Activated naive CD4-positive, alpha-beta T cell treated with anti-CD3 and anti-CD28 coated beads for 36 hours (primary cell): ENCODE measurements at regions not wholly inside any gene's neighbourhood (a gene's known extent, or its start where the extent isn't known, plus 50 kb on each side); places are given as distances from the start of the nearest gene placed in this dataset.
"Not testable (repeated sequence)": the region's sequence is repeated elsewhere in the genome, so short reads cannot be mapped to it uniquely, and the experiment has no call there.

Experiments
- CTCF ChIA-PET: fragments of 350-600 bp; sonication (Branson Sonifier 250); formaldehyde crosslinking; loops from one replicate; lab custom pipeline; 2021; ENCODE audit warnings: antibody characterized with exemption; lab: Charles Lee
- DNase-seq: peaks from one replicate; pipeline ENCODE4 v3.0.0-alpha.2; 2020
- H3K27ac Mint-ChIP-seq: one replicate; pipeline ENCODE4 v1.8.0; 2021; ENCODE audit warnings: mild to moderate bottlenecking, mixed read lengths
- H3K27me3 Mint-ChIP-seq: one replicate; pipeline ENCODE4 v1.8.0; 2021; ENCODE audit warnings: low read depth, mixed read lengths
- H3K36me3 Mint-ChIP-seq: one replicate; pipeline ENCODE4 v1.8.0; 2021; ENCODE audit warnings: low read depth, mixed read lengths
- H3K4me1 Mint-ChIP-seq: one replicate; pipeline ENCODE4 v1.8.0; 2021; ENCODE audit warnings: low read depth, mixed read lengths
- H3K4me3 Mint-ChIP-seq: one replicate; pipeline ENCODE4 v1.8.0; 2021; ENCODE audit warnings: mild to moderate bottlenecking, moderate library complexity, mixed read lengths
- H3K9me3 Mint-ChIP-seq: one replicate; pipeline ENCODE4 v1.8.0; 2021; ENCODE audit warnings: mixed read lengths
- intact Hi-C: fragments of 100-400 bp; cut with micrococcal nuclease; formaldehyde crosslinking; loops from one replicate; pipeline ENCODE4 v1.15.1; 2023

- intact Hi-C loops, result loop anchor here (10.0 kb wide), 2 partner anchors 902 to 1542 kb away; no protein-coding TSS in a partner anchor
- Mint-ChIP-seq H3K9me3 (no peaks in the 10 kb centered on the region), H3K4me1 (peaks cover 34% of the 10 kb centered on the region), H3K36me3 (no peaks in the 10 kb centered on the region), H3K27ac (no peak overlapping the region), H3K27me3 (no peaks in the 10 kb centered on the region), H3K4me3 (no peak overlapping the region)
- CTCF ChIA-PET, result no interaction called here
- no peak for DNase-seq
These were observed 63.0 kb upstream of the RGS1 start for GRCh38 chr1:192512426-192513162.

GRCh38 chr1:192513196-192513595 is 62.4 kb upstream of the RGS1 start:
- CTCF ChIA-PET, result interaction anchor here (0.7 kb wide), 1 partner anchor 96 kb away, joined by 3 read pairs; no protein-coding TSS in a partner anchor
- Mint-ChIP-seq H3K4me3 (no peak overlapping the region), H3K27ac (no peak overlapping the region), H3K9me3 (no peaks in the 10 kb centered on the region), H3K4me1 (peaks cover 36% of the 10 kb centered on the region), H3K36me3 (no peaks in the 10 kb centered on the region), H3K27me3 (no peaks in the 10 kb centered on the region)
- intact Hi-C loops, result loop anchor here (10.0 kb wide), 2 partner anchors 902 to 1542 kb away; no protein-coding TSS in a partner anchor
- no peak for DNase-seq

- CTCF ChIA-PET, result interaction anchor here (0.7 kb wide), 1 partner anchor 95 kb away, joined by 3 read pairs; no protein-coding TSS in a partner anchor
- H3K4me3 Mint-ChIP-seq, result no peak overlapping the region
- no peaks in the 10 kb centered on the region for H3K9me3 Mint-ChIP-seq
- no peak overlapping the region for H3K27ac Mint-ChIP-seq
- H3K27me3 Mint-ChIP-seq, result no peaks in the 10 kb centered on the region
- intact Hi-C loops, result loop anchor here (10.0 kb wide), 2 partner anchors 901 to 1541 kb away; no protein-coding TSS in a partner anchor
- peaks cover 38% of the 10 kb centered on the region for H3K4me1 Mint-ChIP-seq
- DNase-seq, result no peak
- H3K36me3 Mint-ChIP-seq, result no peaks in the 10 kb centered on the region
These were observed 61.9 kb upstream of the RGS1 start for GRCh38 chr1:192513697-192514096.

DNA sequence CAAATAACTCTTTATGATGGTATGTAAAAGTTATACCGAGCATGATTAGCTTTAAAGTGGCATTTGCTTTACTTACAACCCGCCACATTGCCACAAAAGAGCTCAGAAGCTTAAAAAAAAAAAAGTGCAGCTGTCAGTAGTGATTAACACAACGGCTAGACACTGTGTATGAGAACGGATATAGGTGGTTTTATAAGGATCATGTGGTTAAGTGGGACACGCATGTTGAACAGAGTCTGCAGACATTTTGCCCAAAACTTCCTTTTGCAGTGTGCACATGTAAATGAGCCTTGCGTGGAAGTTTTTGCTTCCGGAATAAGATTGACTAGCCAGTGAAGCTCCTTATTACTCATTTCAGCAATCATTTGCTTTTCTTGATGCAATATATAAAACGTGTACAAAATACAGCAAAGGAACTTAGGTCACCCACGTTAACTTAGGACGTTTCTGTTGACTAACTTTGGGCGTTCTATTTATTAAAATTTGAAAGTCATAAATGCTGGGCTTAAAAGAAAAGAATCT is 58.7 kb upstream of the RGS1 start:
- DNase-seq, result peak; percentile 76
- CTCF ChIA-PET, result interaction anchor here (1.0 to 1.8 kb wide), 5 partner anchors 22 to 65 kb away, joined by 3 to 6 read pairs (median 4); no protein-coding TSS in a partner anchor
- H3K9me3 Mint-ChIP-seq, result no peaks in the 10 kb centered on the region
- H3K4me3 Mint-ChIP-seq, result peak overlapping the region; percentile 66
- H3K4me1 Mint-ChIP-seq, result peaks cover 53% of the 10 kb centered on the region
- H3K36me3 Mint-ChIP-seq, result no peaks in the 10 kb centered on the region
- intact Hi-C loops, result loop anchor here (1.0 to 10.0 kb wide), 14 partner anchors 14 to 1775 kb away; partner anchors contain the start of genes CDC73, RGS1 and RGS2
- no peaks in the 10 kb centered on the region for H3K27me3 Mint-ChIP-seq
- peak overlapping the region; percentile 79 for H3K27ac Mint-ChIP-seq

DNA sequence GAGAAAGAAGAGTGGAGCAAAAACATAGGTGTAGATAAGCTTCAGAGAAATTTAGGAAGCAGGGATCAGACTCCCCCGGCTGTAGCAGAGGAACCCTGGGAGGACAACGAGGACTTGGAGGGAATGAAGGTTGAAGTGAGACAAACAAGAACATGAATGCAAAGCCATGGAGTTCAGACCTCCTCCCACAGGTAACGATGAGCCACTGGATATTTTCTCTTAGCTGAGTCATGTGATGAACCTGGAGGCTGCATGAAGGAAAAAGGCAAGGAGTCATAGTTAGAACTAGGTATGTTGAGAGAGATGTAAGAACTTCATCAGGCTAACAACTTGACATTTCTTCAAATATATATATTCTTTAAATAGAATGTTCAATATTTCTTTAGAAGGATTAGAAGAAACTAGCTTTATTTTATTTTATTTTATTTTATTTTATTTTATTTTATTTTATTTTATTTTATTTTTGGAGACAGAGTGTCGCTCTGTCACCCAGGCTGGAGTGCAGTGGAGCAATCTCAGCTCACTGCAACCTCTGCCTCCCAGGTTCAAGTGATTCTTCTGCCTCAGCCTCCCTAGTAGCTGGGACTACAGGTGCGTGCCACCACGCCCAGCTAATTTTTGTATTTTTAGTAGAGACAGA is 57.7 kb upstream of the RGS1 start:
- Mint-ChIP-seq H3K4me1 (peaks cover 52% of the 10 kb centered on the region), H3K27ac (peak overlapping the region; percentile 21)
- CTCF ChIA-PET, result interaction anchor here (1.5 kb wide), 1 partner anchor 43 kb away, joined by 3 read pairs; no protein-coding TSS in a partner anchor
- not testable (repeated sequence) for H3K4me3 Mint-ChIP-seq, H3K36me3 Mint-ChIP-seq, H3K9me3 Mint-ChIP-seq, H3K27me3 Mint-ChIP-seq
- intact Hi-C loops, result loop anchor here (1.0 to 10.0 kb wide), 14 partner anchors 13 to 1774 kb away; partner anchors contain the start of genes CDC73, RGS1 and RGS2
- DNase-seq, result peak; percentile 10

- intact Hi-C loops, result loop anchor here (5.0 to 10.0 kb wide), 6 partner anchors 41 to 1774 kb away; partner anchors contain the start of genes CDC73 and RGS2
These were observed 56.9 kb upstream of the RGS1 start for GRCh38 chr1:192518700-192519099.

GRCh38 chr1:192521734-192522133 is 53.8 kb upstream of the RGS1 start:
- peak; percentile 50 for DNase-seq
- CTCF ChIA-PET, result no interaction called here
- Mint-ChIP-seq H3K9me3 (no peaks in the 10 kb centered on the region), H3K27ac (no peak overlapping the region), H3K27me3 (no peaks in the 10 kb centered on the region), H3K36me3 (no peaks in the 10 kb centered on the region), H3K4me1 (peaks cover 36% of the 10 kb centered on the region), H3K4me3 (no peak overlapping the region)
- intact Hi-C loops, result no loop called here

More at GRCh38 chr1:192518700-192519099, 56.9 kb upstream of the RGS1 start:
- Mint-ChIP-seq H3K4me1 (peaks cover 47% of the 10 kb centered on the region), H3K27me3 (no peaks in the 10 kb centered on the region), H3K4me3 (no peak overlapping the region), H3K36me3 (no peaks in the 10 kb centered on the region), H3K27ac (no peak overlapping the region), H3K9me3 (no peaks in the 10 kb centered on the region)
- no peak for DNase-seq
- CTCF ChIA-PET, result interaction anchor here (1.5 kb wide), 1 partner anchor 44 kb away, joined by 3 read pairs; no protein-coding TSS in a partner anchor

- Mint-ChIP-seq H3K4me3 (no peak overlapping the region), H3K27me3 (no peaks in the 10 kb centered on the region), H3K9me3 (no peaks in the 10 kb centered on the region), H3K36me3 (no peaks in the 10 kb centered on the region), H3K4me1 (peaks cover 27% of the 10 kb centered on the region), H3K27ac (no peak overlapping the region)
- intact Hi-C loops, result no loop called here
- CTCF ChIA-PET, result no interaction called here
- no peak for DNase-seq
These were observed 52.9 kb upstream of the RGS1 start for GRCh38 chr1:192522673-192523072.

DNA sequence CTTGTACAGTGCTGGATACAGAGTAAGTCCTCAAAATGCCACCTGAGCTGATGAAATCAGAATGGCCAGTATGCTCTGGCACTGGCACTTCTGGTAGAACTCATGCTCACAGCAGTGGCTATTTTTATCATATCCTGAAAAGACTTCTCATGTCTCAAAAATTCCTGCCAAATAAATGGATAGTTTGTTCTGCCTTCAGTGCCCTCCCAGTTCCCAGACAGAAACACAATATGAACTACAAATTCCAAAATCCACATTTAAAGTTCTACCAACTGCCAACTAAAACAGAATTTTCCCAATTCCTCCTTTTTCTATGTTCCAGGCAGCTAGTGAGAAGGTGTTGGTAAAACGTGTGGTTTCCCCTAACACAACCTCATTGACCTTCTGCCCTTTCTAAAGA is 51.4 kb upstream of the RGS1 start:
- Mint-ChIP-seq H3K27ac (no peak overlapping the region), H3K4me1 (peaks cover 22% of the 10 kb centered on the region), H3K4me3 (no peak overlapping the region), H3K9me3 (no peaks in the 10 kb centered on the region), H3K36me3 (no peaks in the 10 kb centered on the region), H3K27me3 (no peaks in the 10 kb centered on the region)
- no peak for DNase-seq
- CTCF ChIA-PET, result no interaction called here
- intact Hi-C loops, result no loop called here
